K562 (cell line): ENCODE measurements at regions not wholly inside any gene's neighbourhood (a gene's known extent, or its start where the extent isn't known, plus 50 kb on each side); places are given as distances from the start of the nearest gene placed in this dataset.

Source experiments
- CCNT2 ChIP-seq: IDR thresholded peaks from 2 replicates; pipeline ENCODE4 v1.6.1; 2011; ENCODE audit warnings: borderline replicate concordance, low read depth, mild to moderate bottlenecking, moderate library complexity, mixed read lengths, low read length; ENCODE audit not compliant: insufficient read length; ENCODE audit errors: extremely low read depth
- ERF ChIP-seq: fragments of 450-650 bp; formaldehyde crosslinking; IDR thresholded peaks from 2 replicates; pipeline ENCODE4 v1.4.0; 2020; ENCODE audit warnings: mild to moderate bottlenecking, mixed read lengths
- FIP1L1 ChIP-seq: fragments of 200-400 bp; formaldehyde crosslinking; IDR thresholded peaks from 2 replicates; pipeline ENCODE4 v1.6.1; 2018; ENCODE audit warnings: mild to moderate bottlenecking, low read depth, low read length; ENCODE audit not compliant: poor library complexity, severe bottlenecking
- HSF4 ChIP-seq: fragments of 250-450 bp; sonication (Bioruptor Pico); IDR thresholded peaks from 2 replicates; pipeline ENCODE4 v2.1.2; 2022; ENCODE audit warnings: mild to moderate bottlenecking, moderate library complexity, borderline replicate concordance
- KAT8 ChIP-seq: fragments of 450-650 bp; IDR thresholded peaks from 2 replicates; pipeline ENCODE4 v1.6.1; 2016; ENCODE audit warnings: low read depth, mild to moderate bottlenecking
- LEF1 ChIP-seq: fragments of 450-650 bp; IDR thresholded peaks from 2 replicates; pipeline ENCODE4 v1.6.1; 2016; ENCODE audit warnings: mild to moderate bottlenecking
- MCM2 ChIP-seq: fragments of 450-650 bp; IDR thresholded peaks from 2 replicates; pipeline ENCODE4 v1.6.1; 2017; ENCODE audit warnings: low read depth, mild to moderate bottlenecking
- MED1 ChIP-seq: sonication (generic); formaldehyde crosslinking; IDR thresholded peaks from 2 replicates; pipeline ENCODE4 v1.8.1; 2023; ENCODE audit warnings: missing genetic modification reagents, borderline replicate concordance
- RCOR1 ChIP-seq, 2 experiments: IDR thresholded peaks; 2 replicates each; pipeline ENCODE4 v1.6.1; 2012; ENCODE audit warnings: low read depth in 2 of 2, low read length in 2 of 2, borderline replicate concordance in 1 of 2, improper control_type of control experiment in 1 of 2
- RFX1 ChIP-seq: fragments of 450-650 bp; IDR thresholded peaks from 2 replicates; pipeline ENCODE4 v1.6.1; 2016; ENCODE audit warnings: mild to moderate bottlenecking, moderate library complexity
- SMAD4 ChIP-seq: fragments of 250-450 bp; sonication (Bioruptor Pico); conservative IDR thresholded peaks from 2 replicates; pipeline ENCODE4 v1.8.0; 2021; ENCODE audit warnings: inconsistent platforms, mild to moderate bottlenecking, moderate library complexity
- SREBF2 ChIP-seq: sonication (generic); formaldehyde crosslinking; IDR thresholded peaks from 2 replicates; pipeline ENCODE4 v1.4.0; 2020; ENCODE audit warnings: mild to moderate bottlenecking, missing genetic modification reagents
- SRSF1 ChIP-seq: fragments of 200-400 bp; formaldehyde crosslinking; IDR thresholded peaks from 2 replicates; pipeline ENCODE4 v1.6.1; 2017; ENCODE audit warnings: mild to moderate bottlenecking, low read depth, low read length, moderate library complexity
- ZNF174 ChIP-seq: fragments of 250-450 bp; sonication (Bioruptor Pico); IDR thresholded peaks from 2 replicates; pipeline ENCODE4 v1.4.0; 2020; ENCODE audit warnings: mild to moderate bottlenecking
- ZNF311 ChIP-seq: fragments of 250-450 bp; sonication (Bioruptor Pico); IDR thresholded peaks from 2 replicates; pipeline ENCODE4 v1.4.0; 2020; ENCODE audit warnings: mild to moderate bottlenecking, moderate library complexity
- ZNF584 ChIP-seq: fragments of 200-800 bp; sonication (Bioruptor generic); IDR thresholded peaks from 2 replicates; pipeline ENCODE4 v1.6.1; 2016; ENCODE audit warnings: low read depth, mild to moderate bottlenecking, missing genetic modification characterization, missing compliant biosample characterization
- ZNF699 ChIP-seq: fragments of 250-450 bp; sonication (Bioruptor Pico); IDR thresholded peaks from 2 replicates; pipeline ENCODE4 v1.8.0; 2021; ENCODE audit warnings: mild to moderate bottlenecking, moderate library complexity; ENCODE audit not compliant: insufficient replicate concordance
- TF ChIP-seq, protein P1 (sequence below): fragments of 250-450 bp; sonication (Bioruptor Pico); IDR thresholded peaks from 2 replicates; pipeline ENCODE4 v1.4.0; 2020; ENCODE audit warnings: mild to moderate bottlenecking, moderate library complexity
- TF ChIP-seq, protein P2 (sequence below), 2 experiments: IDR thresholded peaks; 2 replicates each; pipeline ENCODE4 v1.6.1; 2012; ENCODE audit warnings: improper control_type of control experiment in 2 of 2, low read depth in 2 of 2, low read length in 2 of 2, borderline replicate concordance in 1 of 2
- TF ChIP-seq, protein P3 (sequence below), 2 experiments: IDR thresholded peaks in 1 of 2; conservative IDR thresholded peaks in 1 of 2; 2 replicates each; pipeline ENCODE4 v1.6.1; 2016; ENCODE audit warnings: low read depth in 2 of 2, mild to moderate bottlenecking in 1 of 2, missing compliant biosample characterization in 1 of 2, missing genetic modification characterization in 1 of 2, moderate library complexity in 1 of 2

DNA sequence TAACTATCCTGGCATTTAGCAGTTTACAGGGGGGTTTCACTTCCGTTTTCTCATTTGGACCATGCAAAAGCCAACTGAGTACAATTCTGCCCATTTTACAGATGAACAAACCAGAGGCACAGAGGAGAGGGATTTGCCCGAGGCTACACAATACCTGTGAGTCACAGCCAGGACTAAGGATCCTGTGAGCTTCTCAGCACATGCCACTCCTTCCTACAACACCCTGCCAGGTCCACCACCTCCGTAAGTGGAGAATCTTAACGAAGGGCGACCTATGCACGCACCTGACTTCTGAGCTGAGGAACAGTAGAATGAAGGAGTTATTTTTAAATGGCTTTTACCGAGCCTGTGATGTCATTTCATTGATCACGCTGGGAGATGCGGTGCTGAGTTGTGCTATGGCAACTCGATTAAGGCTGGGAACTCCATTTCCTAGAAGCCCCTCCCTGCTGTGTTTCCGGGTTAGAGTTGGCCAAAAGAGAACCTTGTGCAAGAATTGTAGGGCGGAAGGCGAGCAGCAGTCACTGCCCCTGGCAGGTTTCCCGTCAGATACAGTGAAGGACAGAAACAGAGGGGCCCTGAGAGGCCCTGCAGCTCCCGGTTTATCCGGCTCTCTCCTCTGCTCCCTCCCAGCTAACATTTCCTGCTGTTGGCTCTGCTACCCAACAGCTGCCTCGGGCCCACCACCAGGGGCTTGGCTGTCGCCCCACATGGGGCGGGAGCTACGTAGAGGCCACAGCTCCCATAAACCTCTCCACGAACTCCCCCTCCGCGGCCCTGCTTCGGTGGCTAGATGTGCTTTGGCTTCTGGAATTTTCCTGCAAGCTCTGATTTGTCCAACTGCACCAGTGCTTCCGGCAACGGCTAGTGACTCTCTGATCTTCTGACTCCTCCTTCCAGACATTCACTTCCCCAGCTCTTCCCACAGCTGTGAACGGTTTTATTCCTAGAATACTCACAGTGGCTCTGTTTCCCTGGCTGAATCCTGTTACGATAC, 75.1 kb upstream of the USP9X start (continued):
- peak; percentile 52 for TF ChIP-seq CCNT2
- no peak for TF ChIP-seq ZNF311 (CRISPR knock-in tag)
- TF ChIP-seq, protein P1, sequence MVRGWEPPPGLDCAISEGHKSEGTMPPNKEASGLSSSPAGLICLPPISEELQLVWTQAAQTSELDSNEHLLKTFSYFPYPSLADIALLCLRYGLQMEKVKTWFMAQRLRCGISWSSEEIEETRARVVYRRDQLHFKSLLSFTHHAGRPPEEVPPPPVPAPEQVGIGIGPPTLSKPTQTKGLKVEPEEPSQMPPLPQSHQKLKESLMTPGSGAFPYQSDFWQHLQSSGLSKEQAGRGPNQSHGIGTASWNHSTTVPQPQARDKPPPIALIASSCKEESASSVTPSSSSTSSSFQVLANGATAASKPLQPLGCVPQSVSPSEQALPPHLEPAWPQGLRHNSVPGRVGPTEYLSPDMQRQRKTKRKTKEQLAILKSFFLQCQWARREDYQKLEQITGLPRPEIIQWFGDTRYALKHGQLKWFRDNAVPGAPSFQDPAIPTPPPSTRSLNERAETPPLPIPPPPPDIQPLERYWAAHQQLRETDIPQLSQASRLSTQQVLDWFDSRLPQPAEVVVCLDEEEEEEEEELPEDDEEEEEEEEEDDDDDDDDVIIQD (CRISPR knock-in tag) = no peak
- no peak for TF ChIP-seq KAT8
- TF ChIP-seq ZNF584 (CRISPR knock-in tag) = no peak
- TF ChIP-seq, protein P2, sequence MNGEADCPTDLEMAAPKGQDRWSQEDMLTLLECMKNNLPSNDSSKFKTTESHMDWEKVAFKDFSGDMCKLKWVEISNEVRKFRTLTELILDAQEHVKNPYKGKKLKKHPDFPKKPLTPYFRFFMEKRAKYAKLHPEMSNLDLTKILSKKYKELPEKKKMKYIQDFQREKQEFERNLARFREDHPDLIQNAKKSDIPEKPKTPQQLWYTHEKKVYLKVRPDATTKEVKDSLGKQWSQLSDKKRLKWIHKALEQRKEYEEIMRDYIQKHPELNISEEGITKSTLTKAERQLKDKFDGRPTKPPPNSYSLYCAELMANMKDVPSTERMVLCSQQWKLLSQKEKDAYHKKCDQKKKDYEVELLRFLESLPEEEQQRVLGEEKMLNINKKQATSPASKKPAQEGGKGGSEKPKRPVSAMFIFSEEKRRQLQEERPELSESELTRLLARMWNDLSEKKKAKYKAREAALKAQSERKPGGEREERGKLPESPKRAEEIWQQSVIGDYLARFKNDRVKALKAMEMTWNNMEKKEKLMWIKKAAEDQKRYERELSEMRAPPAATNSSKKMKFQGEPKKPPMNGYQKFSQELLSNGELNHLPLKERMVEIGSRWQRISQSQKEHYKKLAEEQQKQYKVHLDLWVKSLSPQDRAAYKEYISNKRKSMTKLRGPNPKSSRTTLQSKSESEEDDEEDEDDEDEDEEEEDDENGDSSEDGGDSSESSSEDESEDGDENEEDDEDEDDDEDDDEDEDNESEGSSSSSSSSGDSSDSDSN (IDR thresholded peaks at IDR 0.05; ENCODE audit: borderline replicate concordance in 1 of 2, low read depth in 2 of 2, low read length in 2 of 2) = no peak
- TF ChIP-seq SREBF2 = no peak
- peak; percentile 56 for TF ChIP-seq LEF1
- TF ChIP-seq ZNF174 = no peak
- no peak for TF ChIP-seq SRSF1
- TF ChIP-seq HSF4 = no peak
- TF ChIP-seq MED1 (CRISPR knock-in tag) = no peak
- peak; percentile 77; the same call in 1 of the 2 replicates for TF ChIP-seq SMAD4
- TF ChIP-seq ZNF699 = no peak
- no peak for TF ChIP-seq ERF
- TF ChIP-seq, protein P3, sequence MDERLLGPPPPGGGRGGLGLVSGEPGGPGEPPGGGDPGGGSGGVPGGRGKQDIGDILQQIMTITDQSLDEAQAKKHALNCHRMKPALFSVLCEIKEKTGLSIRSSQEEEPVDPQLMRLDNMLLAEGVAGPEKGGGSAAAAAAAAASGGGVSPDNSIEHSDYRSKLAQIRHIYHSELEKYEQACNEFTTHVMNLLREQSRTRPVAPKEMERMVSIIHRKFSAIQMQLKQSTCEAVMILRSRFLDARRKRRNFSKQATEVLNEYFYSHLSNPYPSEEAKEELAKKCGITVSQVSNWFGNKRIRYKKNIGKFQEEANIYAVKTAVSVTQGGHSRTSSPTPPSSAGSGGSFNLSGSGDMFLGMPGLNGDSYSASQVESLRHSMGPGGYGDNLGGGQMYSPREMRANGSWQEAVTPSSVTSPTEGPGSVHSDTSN (CRISPR knock-in tag; IDR thresholded peaks at IDR 0.05; ENCODE audit: low read depth) = no peak
- TF ChIP-seq, protein P3 (tag; conservative IDR thresholded peaks at IDR 0.05; ENCODE audit: low read depth) = no peak
- no peak for TF ChIP-seq MCM2
- TF ChIP-seq RFX1 = peak; percentile 76
- no peak for TF ChIP-seq FIP1L1
- peak in 1 of 2 experiments; percentile 52; a peak in 2 of 4 replicates for TF ChIP-seq RCOR1 (IDR thresholded peaks at IDR 0.05; ENCODE audit: borderline replicate concordance in 1 of 2, low read depth in 2 of 2, low read length in 2 of 2)
